Uterus (tissue), 2 donors: ENCODE measurements at regions not wholly inside any gene's neighbourhood (a gene's known extent, or its start where the extent isn't known, plus 50 kb on each side); places are given as distances from the start of the nearest gene placed in this dataset.

Source experiments
- CTCF ChIP-seq, 4 experiments: fragments of 200-600 bp in 2 of 4; fragments of 450-650 bp in 2 of 4; sonication (generic) in 2 of 4; IDR thresholded peaks; one replicate each; pipeline ENCODE4 v1.5.1; 2016 to 2019; ENCODE audit warnings: antibody characterized with exemption in 4 of 4, mild to moderate bottlenecking in 2 of 4, moderate library complexity in 1 of 4
- POLR2A ChIP-seq, 2 donors: fragments of 450-650 bp; IDR thresholded peaks; one replicate each; pipeline ENCODE4 v1.6.1; 2016; ENCODE audit warnings: antibody characterized with exemption in 2 of 2, mild to moderate bottlenecking in 1 of 2, moderate library complexity in 1 of 2

DNA sequence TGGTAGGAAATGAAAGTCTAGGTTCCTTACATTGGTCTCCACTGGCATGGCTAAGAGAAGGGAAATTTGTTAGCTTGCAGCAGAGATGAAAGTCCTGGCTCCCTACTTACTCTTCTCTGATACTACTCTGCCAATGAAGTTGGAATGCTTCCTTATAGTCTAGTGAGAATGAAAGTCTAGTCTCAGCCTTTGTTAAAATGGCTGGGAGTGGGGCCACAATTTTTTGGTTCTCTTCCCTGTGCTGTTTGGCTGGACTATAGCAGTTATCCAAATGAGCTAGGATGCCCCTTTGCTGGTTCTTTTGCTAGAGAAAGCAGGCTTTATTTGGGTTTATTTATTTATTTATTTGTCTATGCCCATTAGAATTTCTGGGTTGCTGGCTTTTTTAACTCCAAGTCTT lies 414.3 kb downstream of the AASDHPPT start:
- TF ChIP-seq CTCF (IDR thresholded peaks at IDR 0.05), result no peak
- TF ChIP-seq POLR2A (IDR thresholded peaks at IDR 0.05), result no peak
